Neural cell (in vitro differentiated cells): ENCODE measurements at regions not wholly inside any gene's neighbourhood (a gene's known extent, or its start where the extent isn't known, plus 50 kb on each side); places are given as distances from the start of the nearest gene placed in this dataset.

Experiments
- CTCF ChIP-seq: fragments of 450-650 bp; IDR thresholded peaks from 2 replicates; pipeline ENCODE4 v1.5.1; 2014; ENCODE audit warnings: antibody characterized with exemption, mild to moderate bottlenecking, moderate library complexity; ENCODE audit not compliant: poor library complexity, severe bottlenecking
- EP300 ChIP-seq: fragments of 450-650 bp; conservative IDR thresholded peaks from 2 replicates; pipeline ENCODE4 v1.6.1; 2014; ENCODE audit warnings: antibody characterized with exemption, mild to moderate bottlenecking, moderate library complexity; ENCODE audit not compliant: poor library complexity, severe bottlenecking
- EZH2 ChIP-seq: fragments of 200-600, 300-800 bp; shearing (Covaris generic), sonication (generic); IDR thresholded peaks from 2 replicates; pipeline ENCODE4 v1.6.1; 2014; ENCODE audit warnings: antibody characterized with exemption, low read length, borderline replicate concordance, mild to moderate bottlenecking; ENCODE audit not compliant: insufficient read depth, poor library complexity, severe bottlenecking
- POLR2AphosphoS5 ChIP-seq: IDR thresholded peaks from 2 replicates; pipeline ENCODE4 v1.6.1; 2012
- RAD21 ChIP-seq: fragments of 450-650 bp; conservative IDR thresholded peaks from 2 replicates; pipeline ENCODE4 v1.6.1; 2014; ENCODE audit warnings: antibody characterized with exemption, mild to moderate bottlenecking, moderate library complexity
- REST ChIP-seq: IDR thresholded peaks from 2 replicates; pipeline ENCODE4 v1.6.1; 2012; ENCODE audit warnings: borderline replicate concordance
- TAF1 ChIP-seq: IDR thresholded peaks from 2 replicates; pipeline ENCODE4 v1.6.1; 2012; ENCODE audit warnings: low read depth

GRCh38 chr17:68709461-68709860 lies 108.3 kb upstream of the FAM20A start:
- TF ChIP-seq EP300 (no peak), POLR2AphosphoS5 (no peak), REST (no peak), CTCF (no peak), RAD21 (no peak), EZH2 (no peak), TAF1 (no peak)
